Activated CD8-positive, alpha-beta memory T cell treated with anti-CD3 and anti-CD28 coated beads, Interleukin-2, amount 50 U/mL, for 24 hours (primary cell): ENCODE measurements at regions not wholly inside any gene's neighbourhood (a gene's known extent, or its start where the extent isn't known, plus 50 kb on each side); places are given as distances from the start of the nearest gene placed in this dataset.

Source experiments
- DNase-seq: peaks from one replicate; pipeline ENCODE4 v3.0.0-alpha.2; 2020; ENCODE audit errors: extremely low read depth

DNA sequence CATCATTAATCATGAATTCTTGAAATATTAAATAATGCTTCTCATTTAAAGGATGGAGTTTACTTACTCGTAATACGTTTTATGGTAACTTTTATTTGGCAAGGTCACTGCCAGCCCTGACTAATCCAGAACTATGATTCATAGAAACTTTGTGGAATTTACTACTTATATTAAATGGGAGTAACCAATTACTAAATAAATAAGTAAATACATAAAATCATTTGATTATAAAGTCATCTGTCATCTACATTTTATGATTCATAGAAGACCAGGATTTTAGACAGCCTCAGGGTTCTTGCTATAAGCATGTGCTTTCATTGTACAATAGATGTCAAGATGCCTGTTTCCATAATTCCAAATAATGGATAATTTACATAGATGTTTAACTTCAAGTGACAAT lies 611.1 kb downstream of the TBC1D4 start:
- no peak for DNase-seq

DNA sequence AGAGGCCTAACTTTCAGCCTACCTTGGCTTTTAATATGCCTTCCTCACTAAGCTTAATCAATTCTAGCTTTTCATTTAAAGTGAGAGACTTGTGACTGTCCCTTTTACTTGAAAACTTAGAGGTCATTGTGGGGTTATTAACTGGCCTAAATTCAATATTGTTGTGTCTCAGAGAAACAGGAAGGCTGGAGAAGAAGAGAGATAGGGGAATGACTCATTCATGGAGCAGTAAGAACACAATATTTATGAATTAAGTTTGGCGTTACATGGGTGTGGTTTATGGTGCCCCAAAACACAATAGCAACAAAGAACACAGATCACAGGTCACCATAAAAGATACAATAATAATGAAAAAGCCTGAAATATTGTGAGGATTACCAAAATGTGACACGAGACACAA lies 612.1 kb downstream of the TBC1D4 start:
- no peak for DNase-seq

DNA sequence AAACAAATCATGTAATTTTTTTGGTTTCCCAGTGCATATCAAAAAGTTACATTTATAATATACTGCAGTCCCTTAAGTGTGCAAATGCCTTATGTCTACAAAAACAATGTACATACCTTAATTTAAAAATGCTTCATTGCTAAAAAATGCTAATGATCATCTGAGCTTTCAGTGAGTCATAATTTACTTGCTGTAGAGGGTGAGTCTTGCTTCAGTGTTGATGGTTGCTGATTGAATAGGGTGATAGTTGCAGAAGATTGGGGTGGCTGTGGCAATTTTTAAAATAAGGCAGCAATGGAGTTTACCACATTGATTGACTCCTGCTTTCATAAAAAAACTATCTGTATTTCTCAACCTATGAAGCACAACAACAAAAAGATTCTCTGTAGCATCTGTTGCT lies 613.9 kb downstream of the TBC1D4 start:
- no peak for DNase-seq

DNA sequence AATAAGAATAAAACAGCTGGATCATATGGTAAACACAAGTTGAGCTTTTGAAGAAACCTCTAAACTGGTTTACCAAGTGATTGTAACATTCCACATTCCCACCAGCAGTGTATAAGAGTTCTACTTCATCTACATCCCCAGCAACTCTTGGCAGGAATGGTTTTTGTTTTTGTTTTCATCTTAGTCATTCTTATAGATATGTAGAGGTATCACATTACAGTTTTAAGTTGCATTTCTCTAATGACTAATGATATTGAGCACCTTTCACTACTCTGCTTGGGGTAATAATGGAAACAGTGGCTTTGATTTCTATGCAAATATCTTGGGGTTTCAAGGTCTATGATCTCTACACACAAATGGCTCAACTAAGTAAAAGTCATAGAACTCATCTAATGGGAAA lies 614.5 kb downstream of the TBC1D4 start:
- DNase-seq = no peak

DNA sequence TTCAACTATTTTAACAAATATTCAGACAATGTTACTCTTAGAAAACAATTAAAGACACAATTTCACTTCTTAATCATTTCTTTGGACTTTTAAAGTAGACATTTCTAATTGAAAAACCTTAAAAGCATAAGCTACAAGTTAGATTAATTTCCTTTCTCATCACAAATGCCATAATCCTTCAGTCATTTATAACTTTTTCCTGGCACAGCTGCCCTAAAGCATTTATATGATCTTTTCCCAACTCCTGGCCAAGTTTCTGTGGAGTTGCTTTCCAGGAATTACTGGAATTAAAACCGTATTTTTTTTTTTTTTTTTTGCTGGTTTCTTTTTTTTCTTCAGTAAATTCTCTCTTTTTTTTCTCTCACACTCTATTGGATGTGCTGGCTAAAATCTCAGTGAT lies 615.9 kb downstream of the TBC1D4 start:
- no peak for DNase-seq

DNA sequence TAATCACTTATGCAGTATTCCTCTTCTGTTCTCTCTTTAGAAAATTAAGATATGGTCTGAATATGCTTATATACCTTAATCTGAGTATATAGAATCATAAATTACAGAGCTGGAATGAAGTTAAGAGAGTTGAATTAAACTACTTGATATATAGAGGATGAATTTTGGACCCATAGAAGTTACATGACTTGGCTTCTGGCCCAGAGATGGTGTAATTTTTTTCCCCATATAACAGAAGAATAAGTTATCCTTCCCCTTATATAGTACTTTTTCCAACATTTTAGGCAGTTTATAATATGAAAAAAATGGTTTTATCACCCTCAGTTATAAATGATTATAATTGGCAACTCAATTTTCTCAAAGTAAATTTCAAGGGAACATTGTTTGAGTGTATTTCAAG lies 616.3 kb downstream of the TBC1D4 start:
- no peak for DNase-seq

DNA sequence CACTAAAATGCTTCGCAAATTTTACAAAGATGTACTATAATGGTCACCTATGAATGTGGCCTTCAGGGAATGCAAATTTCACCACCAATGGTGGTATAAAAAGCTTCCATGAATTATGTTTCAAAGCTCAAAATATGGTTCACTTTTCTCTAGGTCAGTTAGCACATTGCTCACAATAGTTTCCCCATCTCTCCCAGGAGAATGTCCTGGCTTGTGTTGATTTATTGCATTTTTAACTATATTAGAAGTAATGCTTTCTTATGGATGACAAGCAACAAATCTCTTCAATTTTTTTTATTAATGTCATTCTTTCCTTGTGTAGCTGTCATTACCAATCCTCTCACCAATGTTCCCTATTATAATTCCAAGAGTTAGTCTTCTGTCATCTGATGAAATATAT lies 621.2 kb downstream of the TBC1D4 start:
- DNase-seq = no peak

DNA sequence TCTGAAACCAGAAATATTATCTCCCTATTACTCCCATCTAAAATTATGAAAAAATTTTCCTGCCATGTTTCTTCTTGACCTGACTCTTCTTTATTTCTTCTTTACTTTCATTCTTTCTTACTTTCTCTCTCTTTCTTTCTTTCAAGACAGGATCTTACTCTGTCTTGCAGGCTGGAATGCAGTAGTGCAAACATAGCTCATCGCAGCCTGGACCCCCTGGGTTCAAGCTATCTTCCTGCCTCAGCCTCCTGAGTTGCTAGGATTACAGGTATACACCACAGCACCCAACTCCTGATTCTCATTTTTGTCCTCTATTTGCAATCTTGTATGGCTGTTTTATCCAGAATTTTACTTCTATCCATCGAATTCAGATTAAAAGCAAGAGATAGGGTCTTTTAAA lies 631.1 kb downstream of the TBC1D4 start:
- no peak for DNase-seq

DNA sequence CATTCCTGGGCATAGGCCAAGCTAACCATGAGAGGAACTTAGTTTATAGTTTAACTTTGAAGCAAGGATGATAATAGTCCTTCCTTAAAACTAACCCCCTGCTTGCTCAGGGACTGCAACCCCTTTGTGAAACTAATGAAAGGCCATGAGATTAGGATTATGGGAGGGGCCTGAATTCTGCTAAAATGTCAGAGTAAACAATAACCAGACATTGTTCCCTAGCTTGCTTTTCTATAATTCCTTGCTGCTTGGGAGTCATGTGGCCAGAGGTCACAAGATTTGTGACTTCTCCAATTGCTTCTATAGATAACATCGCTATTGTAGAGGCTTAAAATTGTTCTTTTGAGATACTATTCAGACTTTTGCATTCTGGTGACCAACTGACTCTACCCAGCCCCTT lies 634.0 kb downstream of the TBC1D4 start:
- DNase-seq = no peak

DNA sequence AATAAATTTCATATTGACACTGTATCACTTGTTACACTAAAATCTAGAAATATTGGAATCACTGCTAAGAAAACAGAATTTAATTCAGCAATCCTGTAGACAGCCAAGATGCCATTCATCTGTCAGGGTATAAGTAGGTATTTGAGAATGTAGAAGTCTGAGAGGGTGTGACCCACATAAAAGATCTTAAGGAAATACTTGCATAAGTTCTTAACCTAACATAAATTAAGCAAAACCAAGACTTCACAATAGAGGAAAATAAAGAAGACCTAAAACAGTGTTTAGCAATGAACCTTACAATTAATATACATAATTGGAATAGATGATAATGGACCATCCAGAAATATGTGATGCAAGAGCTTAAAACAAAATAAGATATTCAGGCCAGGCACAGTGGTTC lies 636.2 kb downstream of the TBC1D4 start:
- DNase-seq = no peak

DNA sequence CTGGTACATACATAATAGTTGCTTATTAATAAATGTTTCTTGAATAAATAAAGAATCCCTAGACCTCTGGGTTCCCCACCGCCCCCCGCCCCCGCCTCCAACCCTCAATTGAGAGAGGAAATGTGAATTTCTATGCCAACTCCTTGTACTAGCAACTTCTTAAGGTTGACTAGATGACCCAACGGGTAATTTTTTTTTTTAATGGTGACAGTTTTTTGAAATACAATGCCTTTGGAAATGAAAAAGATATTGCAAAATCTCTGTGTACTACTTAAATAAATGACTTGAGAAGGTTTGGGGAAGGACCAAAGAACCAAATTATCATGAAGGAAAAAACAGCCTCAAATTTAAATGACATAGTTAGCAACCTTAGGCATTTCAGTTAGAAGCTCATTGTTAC lies 640.3 kb downstream of the TBC1D4 start:
- no peak for DNase-seq

DNA sequence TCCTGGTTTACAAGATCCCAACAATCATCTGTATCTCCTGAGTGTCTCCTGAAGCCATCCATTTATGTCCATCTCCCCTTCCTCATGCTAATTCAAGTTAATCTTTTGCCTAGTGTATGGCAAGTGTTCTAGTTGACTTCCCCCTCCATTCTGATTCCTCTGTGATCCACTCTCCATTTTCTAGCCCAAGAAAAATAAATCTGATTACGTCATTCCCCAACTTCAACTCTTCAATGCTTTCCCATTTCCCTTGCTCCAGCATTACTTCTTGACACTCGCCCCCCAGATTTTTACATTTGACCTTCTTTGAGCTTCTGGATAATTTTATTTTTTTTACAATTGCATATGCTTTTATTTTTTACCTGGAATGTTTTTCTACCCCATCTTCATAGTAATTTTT lies 640.8 kb downstream of the TBC1D4 start:
- DNase-seq = no peak

DNA sequence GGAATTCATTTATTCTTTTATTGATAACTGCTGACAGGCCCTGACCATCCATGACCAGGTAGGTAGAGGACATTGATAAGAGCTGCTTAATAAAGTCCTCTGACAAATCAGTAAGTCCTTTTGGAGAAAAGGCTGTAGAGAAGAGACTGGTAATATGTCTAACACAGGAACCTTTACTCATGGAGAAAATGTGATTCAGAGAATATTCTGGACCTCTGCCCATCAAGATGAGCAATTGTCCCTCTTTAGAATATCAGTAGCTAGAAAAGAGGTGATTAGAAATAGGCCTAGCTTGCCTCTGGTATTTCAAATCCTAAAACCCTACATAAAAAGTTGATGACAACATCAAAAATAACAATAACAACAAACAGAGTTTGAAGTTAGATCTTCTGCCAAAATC lies 642.3 kb downstream of the TBC1D4 start:
- DNase-seq = no peak

DNA sequence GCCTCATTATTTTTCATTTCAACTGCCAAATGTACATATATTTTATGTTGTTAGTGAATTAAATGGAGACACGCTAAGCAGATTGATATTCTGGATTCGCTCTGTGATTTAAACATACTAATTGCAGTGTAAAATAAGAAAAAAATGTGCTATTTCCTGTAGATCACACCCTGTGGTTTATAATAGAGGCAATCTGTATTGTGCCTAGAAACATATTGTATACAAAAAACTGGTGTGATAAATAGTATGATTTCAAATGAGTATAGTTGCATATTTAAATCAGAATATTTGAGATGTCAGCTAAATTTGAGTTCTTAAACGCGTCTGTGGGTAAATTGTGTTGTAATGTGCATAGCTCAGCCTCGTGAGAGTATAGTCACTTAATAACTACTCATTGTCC lies 643.9 kb downstream of the TBC1D4 start:
- DNase-seq = no peak

DNA sequence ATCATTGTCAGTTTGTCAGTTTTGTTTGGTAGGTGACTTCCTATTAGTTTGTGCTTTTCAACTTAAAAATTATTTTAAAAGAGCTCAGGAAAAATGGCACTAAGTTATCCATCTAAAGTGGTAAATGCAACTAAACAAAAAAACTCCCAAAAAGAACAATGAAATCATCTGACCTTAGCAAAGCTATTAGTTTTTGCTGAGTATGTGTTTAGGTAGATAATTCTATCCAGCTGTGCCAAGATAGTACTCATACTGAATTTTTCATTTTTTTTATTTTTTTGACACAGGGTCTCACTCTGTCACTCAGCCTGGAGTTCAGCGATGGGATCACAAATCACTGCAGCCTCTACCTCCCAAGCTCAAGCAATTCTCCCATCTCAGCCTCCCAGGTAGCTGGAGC lies 645.3 kb downstream of the TBC1D4 start:
- DNase-seq = no peak

DNA sequence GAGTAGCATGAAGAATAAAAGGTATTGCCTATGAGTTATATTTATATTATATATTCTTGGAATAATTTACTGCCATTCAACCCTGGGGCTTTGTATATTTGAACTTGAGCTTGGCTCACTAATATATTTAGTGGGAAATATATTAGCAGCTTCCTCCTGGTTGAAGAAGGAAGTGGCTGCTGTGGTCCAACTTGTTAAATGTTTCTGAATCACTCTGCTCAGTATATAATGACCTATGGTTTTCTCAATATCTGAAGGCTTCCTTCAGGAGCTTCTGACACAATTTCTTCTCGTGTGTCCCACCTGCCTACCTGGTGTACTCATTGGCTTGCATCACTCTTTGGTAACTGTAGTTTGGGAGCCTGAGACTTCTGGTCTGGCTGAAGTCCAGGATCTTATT lies 646.4 kb downstream of the TBC1D4 start:
- no peak for DNase-seq

DNA sequence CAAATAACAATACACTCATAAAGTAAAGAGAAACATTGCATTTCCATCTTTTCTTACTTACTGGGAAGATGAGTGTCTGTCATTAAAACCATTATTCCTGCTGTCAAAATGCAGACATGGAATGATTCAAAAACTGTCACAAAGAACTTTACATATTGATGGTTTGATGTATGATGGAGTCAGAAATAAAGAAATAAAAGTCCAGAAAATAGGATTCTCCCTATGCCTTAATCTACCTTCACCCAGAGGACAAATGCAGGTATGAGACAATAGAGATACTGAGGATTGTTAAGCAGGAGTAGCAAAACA lies 656.1 kb downstream of the TBC1D4 start:
- no peak for DNase-seq

DNA sequence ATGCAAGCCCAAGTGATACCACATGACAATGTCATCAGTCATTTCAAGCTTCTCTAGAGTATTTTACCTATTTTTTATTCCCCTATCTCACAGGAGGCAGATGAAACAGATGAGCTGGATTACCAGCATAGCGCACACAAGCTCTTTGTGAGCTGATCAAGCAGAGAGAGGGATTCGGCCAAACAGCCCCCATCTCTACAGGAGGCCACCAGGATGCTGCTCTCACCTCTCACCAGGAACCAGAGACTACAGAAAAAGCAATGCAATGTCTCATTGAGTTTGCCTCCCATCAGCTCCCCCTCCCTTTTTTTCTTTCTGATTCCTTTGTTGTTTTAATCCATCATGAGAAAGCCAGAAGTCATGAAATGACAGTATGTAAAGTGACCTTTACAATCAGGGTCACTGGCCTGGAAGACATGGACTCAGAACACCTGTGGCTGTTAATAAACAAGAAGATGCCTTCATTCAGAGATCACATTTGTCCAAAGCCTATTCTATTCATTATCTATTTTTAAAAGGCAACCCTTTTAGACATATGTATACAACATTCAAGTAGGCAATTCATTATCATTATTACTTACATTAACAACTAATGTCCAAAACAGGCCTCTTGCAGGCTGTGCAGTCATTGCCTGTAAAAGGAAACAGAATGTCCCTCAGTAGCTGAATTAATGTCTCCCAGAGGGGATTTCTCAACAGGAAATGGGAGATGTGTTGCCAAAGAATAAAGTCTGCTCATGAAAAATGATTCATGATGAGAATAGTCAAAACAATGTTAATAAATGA lies 656.6 kb downstream of the TBC1D4 start:
- no peak for DNase-seq

DNA sequence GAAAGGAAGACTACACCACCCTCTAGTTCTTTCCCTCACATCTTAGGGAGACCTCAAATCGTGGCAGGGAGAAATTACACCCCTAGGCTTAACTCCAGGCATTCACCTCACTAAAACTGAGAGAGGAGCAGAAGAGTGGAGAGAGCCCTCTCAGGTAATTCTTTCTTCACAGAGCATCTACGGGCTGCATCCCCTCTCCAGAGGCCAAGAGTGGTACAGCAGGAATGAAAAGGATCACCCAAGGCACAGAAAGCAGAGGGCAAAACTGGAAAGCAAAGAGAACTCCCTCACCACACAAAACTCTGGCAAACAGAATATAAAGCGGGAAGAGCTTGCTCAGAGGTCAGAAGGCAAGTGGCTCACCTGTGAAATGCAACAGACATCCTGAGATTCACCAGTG lies 661.2 kb downstream of the TBC1D4 start:
- no peak for DNase-seq

DNA sequence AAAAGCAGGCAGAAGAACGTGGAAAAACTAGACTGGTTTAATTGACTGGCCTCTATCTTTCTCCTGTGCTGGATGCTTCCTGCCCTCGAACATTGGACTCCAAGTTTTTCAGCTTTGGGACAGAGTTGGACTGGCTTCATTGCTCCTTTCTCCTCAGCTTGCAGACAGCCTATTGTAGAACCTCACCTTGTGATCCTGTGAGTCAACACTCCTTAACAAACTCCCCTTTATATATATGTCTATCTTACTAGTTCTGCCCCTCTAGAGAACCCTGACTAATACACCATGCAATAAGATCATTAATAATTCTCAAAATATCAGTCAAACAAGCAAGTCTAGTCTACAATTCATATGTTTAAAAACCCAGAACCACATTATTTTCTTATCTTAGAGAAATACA lies 662.4 kb downstream of the TBC1D4 start:
- DNase-seq = no peak

DNA sequence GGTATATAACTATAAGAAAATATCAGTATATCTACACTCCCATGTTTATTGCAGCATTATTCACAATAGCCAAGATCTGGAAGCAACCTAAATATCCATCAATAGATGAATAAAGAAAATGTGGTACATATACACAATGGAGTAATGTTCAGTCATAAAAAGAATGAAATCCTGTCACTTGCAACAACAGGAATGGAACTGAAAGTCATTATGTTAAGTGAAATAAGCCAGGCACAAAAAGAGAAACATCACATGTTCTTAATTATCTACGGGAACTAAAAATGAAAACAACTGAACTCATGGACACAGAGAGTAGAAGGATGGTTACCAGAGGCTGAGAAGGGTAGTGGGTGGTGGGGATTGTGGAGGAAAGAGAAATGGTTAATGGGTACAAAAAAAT lies 665.2 kb downstream of the TBC1D4 start:
- DNase-seq = no peak

DNA sequence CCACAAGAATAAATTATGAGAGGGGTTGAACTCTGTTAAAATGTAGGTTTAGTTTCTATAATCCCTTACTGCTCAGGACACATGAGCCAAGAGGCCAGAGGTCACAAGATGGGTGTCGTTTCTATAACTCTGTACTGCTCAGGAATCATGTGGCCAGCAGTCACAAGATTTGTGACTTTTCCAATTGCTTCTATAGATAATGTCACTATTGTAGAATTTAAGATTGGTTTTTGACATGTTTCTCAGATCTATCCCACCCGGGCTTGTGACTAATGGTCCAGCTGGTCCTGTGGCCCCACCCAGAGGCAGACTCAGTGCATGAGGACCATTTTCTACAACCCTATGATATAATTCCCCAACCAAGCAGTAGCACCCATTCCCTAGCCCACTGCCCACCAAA lies 662.0 kb upstream of the KLF12 start:
- DNase-seq = no peak

DNA sequence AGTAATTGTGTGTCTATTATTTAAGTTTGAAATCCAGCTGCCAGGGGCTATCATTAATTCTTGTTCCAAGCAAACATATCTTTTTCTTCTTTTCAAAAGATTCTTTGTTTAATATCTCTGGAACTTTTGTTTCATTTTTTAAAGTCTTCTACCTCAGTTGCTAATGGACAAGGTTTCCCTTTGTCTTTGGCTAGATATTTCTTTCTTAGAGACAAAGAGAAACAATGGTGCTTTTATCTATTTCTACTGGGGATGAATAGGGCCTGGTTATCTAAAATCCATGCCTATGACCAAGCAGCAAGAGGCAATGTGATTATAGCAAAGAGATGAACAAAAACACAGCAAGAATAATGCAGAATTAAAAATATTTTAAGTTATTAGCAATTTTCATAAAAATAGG lies 661.3 kb upstream of the KLF12 start:
- DNase-seq = no peak

DNA sequence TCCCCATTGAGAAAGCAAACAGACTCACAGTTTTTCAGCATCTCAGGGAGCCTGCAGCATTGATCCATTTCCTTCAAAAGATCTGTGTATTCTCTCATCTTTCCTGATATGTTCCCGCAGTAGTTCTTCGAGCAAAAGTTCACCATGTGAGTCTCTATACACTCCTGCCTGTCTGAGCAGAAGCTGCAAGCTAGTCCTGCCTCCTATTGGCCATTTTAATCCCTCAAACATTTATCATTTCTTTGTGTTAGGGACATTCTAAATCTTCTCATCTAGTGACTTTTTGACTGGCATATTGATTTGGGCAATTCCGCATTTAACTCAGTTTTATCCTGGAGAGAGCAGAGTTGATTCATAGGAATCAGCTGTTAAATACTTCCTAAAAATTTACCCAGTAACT lies 660.4 kb upstream of the KLF12 start:
- DNase-seq = no peak

DNA sequence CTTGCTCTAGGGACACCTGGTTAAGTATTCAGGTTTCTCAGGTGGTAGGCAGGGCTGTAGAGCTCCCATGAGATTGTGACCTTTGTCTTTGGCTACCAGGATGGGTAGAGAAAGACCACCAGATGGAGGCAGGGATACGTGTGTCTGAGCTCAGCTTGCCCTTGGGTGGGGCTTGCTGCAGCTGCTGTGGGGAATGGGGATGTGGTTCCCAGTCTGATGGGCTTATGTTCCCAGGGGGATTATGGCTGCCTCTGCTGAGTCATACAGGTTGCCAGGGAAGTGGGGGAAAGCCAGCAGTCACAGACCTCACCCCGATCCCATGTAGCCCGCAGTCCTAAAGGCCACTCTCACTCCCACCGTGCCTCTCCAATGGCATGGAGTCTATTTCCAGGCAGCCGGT lies 659.9 kb upstream of the KLF12 start:
- DNase-seq = no peak
